Activated naive CD8-positive, alpha-beta T cell treated with anti-CD3 and anti-CD28 coated beads for 36 hours (primary cell): ENCODE measurements at regions not wholly inside any gene's neighbourhood (a gene's known extent, or its start where the extent isn't known, plus 50 kb on each side); places are given as distances from the start of the nearest gene placed in this dataset.
"Not testable (repeated sequence)": the region's sequence is repeated elsewhere in the genome, so short reads cannot be mapped to it uniquely, and the experiment has no call there.

ENCODE experiments used
- DNase-seq: peaks from one replicate; pipeline ENCODE4 v3.0.0; 2021
- H3K27ac Mint-ChIP-seq: one replicate; pipeline ENCODE4 v1.8.0; 2022; ENCODE audit warnings: mild to moderate bottlenecking, moderate library complexity, mixed read lengths
- H3K27me3 Mint-ChIP-seq: one replicate; pipeline ENCODE4 v1.8.0; 2022; ENCODE audit warnings: mild to moderate bottlenecking, mixed read lengths
- H3K36me3 Mint-ChIP-seq: one replicate; pipeline ENCODE4 v1.8.0; 2021; ENCODE audit warnings: mild to moderate bottlenecking, mixed read lengths
- H3K4me1 Mint-ChIP-seq: one replicate; pipeline ENCODE4 v1.8.0; 2021; ENCODE audit warnings: mixed read lengths
- H3K4me3 Mint-ChIP-seq: one replicate; pipeline ENCODE4 v1.8.0; 2022; ENCODE audit warnings: mild to moderate bottlenecking, moderate library complexity, mixed read lengths
- H3K9me3 Mint-ChIP-seq: one replicate; pipeline ENCODE4 v1.8.0; 2022; ENCODE audit warnings: mixed read lengths

DNA sequence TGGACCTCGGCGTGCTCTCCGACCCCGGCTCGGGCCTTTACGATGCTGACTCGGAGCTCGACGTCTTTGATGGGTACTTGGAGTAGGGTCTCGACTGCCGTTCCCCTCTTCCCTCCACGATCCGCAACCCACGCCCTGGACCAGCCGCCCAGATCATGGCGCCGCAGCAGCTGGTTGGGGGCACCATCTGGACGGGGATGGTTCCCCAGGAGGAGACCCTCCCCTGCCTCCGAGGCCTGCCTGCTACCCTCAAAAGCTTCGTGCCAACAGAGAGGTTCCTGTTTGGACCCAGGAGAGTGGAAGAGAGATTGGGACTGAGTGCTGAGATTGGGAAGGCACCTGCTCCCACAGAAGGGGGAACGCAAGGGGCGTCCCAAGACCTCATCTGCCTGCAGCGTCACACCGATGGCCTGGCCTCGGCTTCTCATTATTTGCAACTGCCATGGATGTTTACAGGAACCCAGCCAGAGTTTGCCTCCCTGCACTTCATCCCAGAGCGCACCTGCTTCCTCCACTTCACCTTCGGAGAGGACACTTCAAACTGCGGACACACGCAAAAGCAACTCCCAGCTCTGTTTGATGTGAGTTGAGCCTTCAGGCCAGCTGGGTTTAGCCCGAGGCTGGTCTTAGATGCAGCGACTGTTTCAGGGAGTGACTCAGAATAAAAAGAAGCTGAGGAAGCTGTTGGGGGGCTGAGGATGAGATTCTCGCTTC, 58.9 kb downstream of the GOLGA6L7 start:
- H3K27ac Mint-ChIP-seq = peak overlapping the region; percentile 81

DNA sequence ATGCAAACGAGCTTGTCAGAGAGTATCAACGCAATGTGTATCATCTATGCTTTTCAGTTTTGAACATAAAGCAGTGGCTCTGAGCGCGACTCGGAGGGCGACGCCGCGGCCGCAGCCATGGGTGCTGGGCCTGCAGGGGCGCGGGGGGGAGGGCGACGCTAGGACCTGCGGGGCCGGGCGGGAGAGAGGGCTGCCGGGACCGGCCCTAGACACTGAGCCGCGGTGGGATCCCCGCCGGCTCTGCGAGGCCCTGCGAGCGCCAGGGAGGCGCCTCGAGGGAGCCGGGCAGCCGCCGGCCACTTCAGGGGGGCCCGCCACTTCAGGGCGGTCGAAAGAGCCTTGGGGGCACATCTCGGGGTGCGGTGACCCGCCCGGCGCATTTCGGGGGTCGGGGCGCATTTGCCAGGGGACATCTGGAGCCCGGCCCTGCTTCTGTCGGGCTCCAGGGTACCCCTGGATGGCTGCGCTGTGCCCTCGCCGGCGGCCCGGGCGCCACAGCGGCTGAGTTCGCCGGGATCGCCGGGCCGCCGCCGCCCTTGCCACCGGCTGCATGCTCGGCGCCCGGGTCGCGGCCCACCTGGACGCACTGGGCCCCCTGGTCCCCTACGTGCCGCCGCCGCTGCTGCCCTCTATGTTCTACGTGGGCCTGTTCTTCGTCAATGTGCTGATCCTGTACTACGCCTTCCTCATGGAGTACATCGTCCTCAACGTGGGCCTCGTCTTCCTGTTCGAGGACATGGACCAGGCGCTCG, 59.6 kb downstream of the GOLGA6L7 start:
- peak overlapping the region; percentile 81 for H3K27ac Mint-ChIP-seq
- H3K4me1 Mint-ChIP-seq = peaks cover 12% of the 10 kb centered on the region
- peak overlapping the region; percentile 74 for H3K4me3 Mint-ChIP-seq

More for the DNA sequence above, 58.9 kb downstream of the GOLGA6L7 start:
- H3K4me1 Mint-ChIP-seq = peaks cover 12% of the 10 kb centered on the region
- peak; percentile 36 for DNase-seq
- H3K36me3 Mint-ChIP-seq, H3K27me3 Mint-ChIP-seq, H3K9me3 Mint-ChIP-seq: not testable (repeated sequence)
- H3K4me3 Mint-ChIP-seq = peak overlapping the region; percentile 74

DNA sequence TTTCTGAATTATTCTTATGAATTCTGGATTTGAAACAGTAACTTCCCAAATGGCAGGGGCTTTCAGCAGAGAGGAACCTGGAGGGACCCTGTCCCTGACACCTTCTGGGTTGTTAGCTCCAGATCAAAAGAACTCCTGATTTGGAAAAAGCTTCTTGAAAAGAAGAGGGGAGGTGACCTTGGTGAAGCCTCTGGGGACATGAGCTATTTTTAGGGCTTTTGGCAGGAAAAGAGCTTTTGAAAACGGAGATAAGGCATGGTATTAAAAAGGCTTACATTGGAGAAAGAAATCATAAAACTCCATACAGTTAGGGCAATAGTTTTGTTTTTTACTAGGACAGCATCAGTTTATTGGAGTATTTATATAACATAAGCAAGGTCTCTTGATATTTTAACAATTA, 60.3 kb downstream of the GOLGA6L7 start:
- H3K27me3 Mint-ChIP-seq, H3K4me3 Mint-ChIP-seq, H3K27ac Mint-ChIP-seq, H3K9me3 Mint-ChIP-seq, DNase-seq, H3K36me3 Mint-ChIP-seq: not testable (repeated sequence)
- H3K4me1 Mint-ChIP-seq = peaks cover 12% of the 10 kb centered on the region

More for the DNA sequence above, 59.6 kb downstream of the GOLGA6L7 start:
- H3K27me3 Mint-ChIP-seq, H3K36me3 Mint-ChIP-seq, H3K9me3 Mint-ChIP-seq: not testable (repeated sequence)
- peak; percentile 13 for DNase-seq

DNA sequence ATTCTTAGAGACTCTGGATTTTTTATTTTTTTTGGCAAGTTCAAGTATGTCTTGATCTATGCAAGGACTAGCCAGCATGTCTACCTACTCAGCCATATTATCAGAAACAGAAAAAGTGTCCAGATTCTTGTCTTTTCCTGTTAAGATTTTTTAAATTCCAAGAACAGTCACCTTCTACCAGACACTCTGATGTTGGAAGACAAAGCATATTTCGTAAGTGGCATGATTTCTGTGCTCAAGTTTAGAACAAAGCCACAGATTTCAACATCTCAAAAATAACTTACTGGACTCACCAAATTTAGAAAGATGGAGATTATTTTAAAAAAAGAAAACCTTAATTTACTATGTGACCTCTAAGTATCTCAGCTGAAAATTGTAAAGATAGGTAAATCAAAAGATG, 61.9 kb downstream of the GOLGA6L7 start:
- no peaks in the 10 kb centered on the region for H3K36me3 Mint-ChIP-seq
- H3K4me3 Mint-ChIP-seq = no peak overlapping the region
- H3K9me3 Mint-ChIP-seq = no peaks in the 10 kb centered on the region
- no peak overlapping the region for H3K27ac Mint-ChIP-seq
- no peak for DNase-seq
- H3K4me1 Mint-ChIP-seq = peaks cover 7% of the 10 kb centered on the region
- peaks cover 9% of the 10 kb centered on the region for H3K27me3 Mint-ChIP-seq

DNA sequence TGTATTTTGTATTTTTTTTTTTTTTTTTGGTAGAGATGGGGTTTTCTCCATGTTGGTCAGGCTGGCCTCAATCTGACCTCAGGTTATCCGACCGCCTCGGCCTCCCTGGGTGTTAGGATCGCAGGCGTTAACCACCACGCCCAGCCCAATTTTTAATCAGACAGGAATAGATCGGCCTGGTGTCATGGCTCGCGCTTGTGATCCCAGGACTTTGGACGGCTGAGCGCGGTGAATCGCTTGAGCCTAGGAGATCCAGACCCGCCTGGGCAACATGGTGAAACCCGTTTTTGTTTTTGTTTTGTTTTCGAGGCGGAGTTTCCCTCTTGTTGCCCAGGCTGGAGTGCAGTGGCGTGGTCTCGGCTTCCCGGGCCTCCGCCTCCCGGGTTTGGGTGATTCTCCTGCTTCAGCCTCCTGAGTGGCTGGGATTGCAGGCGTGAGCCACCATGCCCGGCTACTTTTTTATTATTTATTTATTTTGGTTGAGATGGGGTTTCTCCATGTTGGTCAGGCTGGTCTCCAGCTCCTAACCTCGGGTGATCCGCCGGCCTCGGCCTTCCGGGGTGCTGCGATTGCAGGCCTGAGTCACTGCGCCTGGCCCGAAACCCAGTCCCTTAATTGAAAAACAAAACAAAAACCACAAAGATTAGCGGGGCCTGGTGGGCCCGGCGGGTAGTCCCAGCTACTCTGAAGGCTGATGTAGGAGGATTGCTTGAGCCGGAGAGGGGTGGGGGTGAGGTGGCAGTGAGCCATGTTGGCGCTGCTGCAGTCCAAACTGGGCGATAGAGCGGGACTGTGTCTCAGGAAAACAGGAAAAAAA, 63.9 kb downstream of the GOLGA6L7 start:
- H3K4me3 Mint-ChIP-seq, H3K27ac Mint-ChIP-seq, H3K9me3 Mint-ChIP-seq, DNase-seq, H3K36me3 Mint-ChIP-seq, H3K27me3 Mint-ChIP-seq, H3K4me1 Mint-ChIP-seq: not testable (repeated sequence)

DNA sequence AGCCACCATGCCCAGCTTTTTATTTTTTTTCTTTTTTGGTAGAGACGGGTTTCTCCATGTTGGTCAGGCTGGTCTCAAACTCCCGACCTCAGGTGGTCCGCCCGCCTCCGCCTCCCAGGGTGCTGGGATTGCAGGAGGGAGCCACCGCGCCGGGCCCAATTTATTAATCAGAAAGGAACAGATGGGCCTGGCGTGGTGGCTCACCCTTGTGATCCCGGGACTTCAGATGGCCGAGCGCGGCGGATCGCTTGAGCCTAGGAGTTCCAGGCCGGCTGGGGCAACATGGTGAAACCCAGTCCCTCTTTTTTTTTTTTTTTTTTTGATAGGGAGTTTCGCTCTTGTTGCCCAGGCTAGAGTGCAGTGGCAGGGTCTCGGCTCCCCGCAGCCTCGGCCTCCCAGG, 64.6 kb downstream of the GOLGA6L7 start:
- no peaks in the 10 kb centered on the region for H3K9me3 Mint-ChIP-seq
- H3K4me1 Mint-ChIP-seq = peaks cover under 1% of the 10 kb centered on the region
- peaks cover 9% of the 10 kb centered on the region for H3K27me3 Mint-ChIP-seq
- no peak for DNase-seq
- H3K4me3 Mint-ChIP-seq = no peak overlapping the region
- no peak overlapping the region for H3K27ac Mint-ChIP-seq
- no peaks in the 10 kb centered on the region for H3K36me3 Mint-ChIP-seq

DNA sequence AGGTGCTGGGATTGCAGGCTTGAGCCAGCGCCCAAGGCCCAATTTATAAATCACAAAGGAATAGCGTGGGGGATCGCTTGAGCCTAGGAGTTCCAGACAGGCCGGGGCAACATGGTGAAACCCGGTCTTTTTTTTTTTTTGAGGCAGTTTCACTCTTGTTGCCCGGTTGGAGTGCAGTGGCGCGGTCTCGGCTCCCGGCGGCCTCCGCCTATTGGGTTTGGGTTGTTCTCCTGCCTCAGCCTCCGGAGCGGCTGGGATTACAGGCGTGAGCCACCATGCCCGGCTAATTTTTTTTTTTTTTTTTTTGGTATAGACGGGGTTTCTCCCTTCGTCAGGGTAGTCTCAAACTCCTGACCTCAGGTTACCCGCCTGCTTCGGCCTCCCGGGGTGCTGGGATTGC, 65.0 kb downstream of the GOLGA6L7 start:
- no peak for DNase-seq
- H3K27ac Mint-ChIP-seq = no peak overlapping the region
- H3K27me3 Mint-ChIP-seq = peaks cover 8% of the 10 kb centered on the region
- no peaks in the 10 kb centered on the region for H3K9me3 Mint-ChIP-seq
- H3K4me3 Mint-ChIP-seq = no peak overlapping the region
- no peaks in the 10 kb centered on the region for H3K36me3 Mint-ChIP-seq
- peaks cover 2% of the 10 kb centered on the region for H3K4me1 Mint-ChIP-seq

DNA sequence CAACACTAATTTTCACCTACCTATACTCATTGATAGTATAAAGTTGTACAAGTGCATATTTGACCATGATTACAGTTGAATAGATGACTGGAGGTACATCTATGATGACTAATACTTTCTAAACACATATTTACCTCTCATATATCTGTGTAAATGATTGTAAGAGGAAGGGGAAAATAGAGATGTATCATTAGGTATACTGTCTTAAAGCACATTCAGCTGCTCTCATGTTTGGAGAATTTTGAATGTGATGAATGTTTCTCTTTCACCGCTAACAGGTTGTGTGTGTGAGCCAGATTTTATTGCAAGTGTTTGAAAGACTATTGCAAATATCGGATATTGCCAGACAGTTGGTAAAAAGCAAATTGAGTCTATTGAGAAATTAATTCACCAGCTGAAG, 66.2 kb upstream of the GOLGA8M start:
- not testable (repeated sequence) for H3K27me3 Mint-ChIP-seq, H3K4me3 Mint-ChIP-seq, H3K9me3 Mint-ChIP-seq, H3K27ac Mint-ChIP-seq, DNase-seq, H3K4me1 Mint-ChIP-seq, H3K36me3 Mint-ChIP-seq

DNA sequence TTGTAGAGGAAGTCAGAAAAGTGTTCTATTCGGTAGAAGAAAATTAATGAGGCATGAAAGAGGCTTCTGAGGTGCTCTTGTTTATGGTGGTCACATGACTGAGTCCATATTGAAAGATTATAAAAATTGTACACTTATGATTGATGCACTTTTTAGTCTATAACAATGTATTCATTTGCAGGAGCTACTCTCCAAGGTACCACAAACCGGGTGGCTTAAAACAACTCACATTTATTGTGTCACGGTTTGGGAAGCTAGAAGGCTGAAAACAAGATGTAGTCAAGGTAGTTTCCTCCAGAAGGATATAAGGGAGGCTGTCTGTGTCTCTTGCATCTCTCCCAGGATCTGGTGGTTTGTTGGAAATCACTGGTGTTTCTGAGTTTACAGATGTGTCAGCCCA, 60.6 kb upstream of the GOLGA8M start:
- not testable (repeated sequence) for H3K4me3 Mint-ChIP-seq, H3K36me3 Mint-ChIP-seq, H3K27me3 Mint-ChIP-seq, H3K9me3 Mint-ChIP-seq, DNase-seq, H3K4me1 Mint-ChIP-seq, H3K27ac Mint-ChIP-seq
